HUES6 (cell line): ENCODE measurements at regions not wholly inside any gene's neighbourhood (a gene's known extent, or its start where the extent isn't known, plus 50 kb on each side); places are given as distances from the start of the nearest gene placed in this dataset.
A peak's percentile ranks its signal among the peaks of the same experiment; 100 is the strongest.

Source experiments
- H3K27ac ChIP-seq: 2 replicates; pipeline ENCODE4 v1.7.0; 2013; ENCODE audit warnings: low read depth, mild to moderate bottlenecking, low read length, inconsistent platforms
- H3K27me3 ChIP-seq: 2 replicates; pipeline ENCODE4 v1.6.1; 2013; ENCODE audit warnings: low read length; ENCODE audit not compliant: control insufficient read depth, insufficient read depth
- H3K36me3 ChIP-seq: 2 replicates; pipeline ENCODE4 v1.6.1; 2013; ENCODE audit warnings: low read length; ENCODE audit not compliant: control insufficient read depth, insufficient read depth
- H3K4me1 ChIP-seq: 2 replicates; pipeline ENCODE4 v1.6.1; 2013; ENCODE audit warnings: low read length; ENCODE audit not compliant: control insufficient read depth, insufficient read depth
- H3K4me3 ChIP-seq: 2 replicates; pipeline ENCODE4 v1.5.1; 2013; ENCODE audit warnings: low read depth, low read length
- H3K9ac ChIP-seq: one replicate; pipeline ENCODE4 v1.6.1; 2013; ENCODE audit warnings: mild to moderate bottlenecking, low read length
- H3K9me3 ChIP-seq: 2 replicates; pipeline ENCODE4 v1.6.1; 2013; ENCODE audit warnings: low read depth, low read length; ENCODE audit not compliant: control insufficient read depth, insufficient read depth

DNA sequence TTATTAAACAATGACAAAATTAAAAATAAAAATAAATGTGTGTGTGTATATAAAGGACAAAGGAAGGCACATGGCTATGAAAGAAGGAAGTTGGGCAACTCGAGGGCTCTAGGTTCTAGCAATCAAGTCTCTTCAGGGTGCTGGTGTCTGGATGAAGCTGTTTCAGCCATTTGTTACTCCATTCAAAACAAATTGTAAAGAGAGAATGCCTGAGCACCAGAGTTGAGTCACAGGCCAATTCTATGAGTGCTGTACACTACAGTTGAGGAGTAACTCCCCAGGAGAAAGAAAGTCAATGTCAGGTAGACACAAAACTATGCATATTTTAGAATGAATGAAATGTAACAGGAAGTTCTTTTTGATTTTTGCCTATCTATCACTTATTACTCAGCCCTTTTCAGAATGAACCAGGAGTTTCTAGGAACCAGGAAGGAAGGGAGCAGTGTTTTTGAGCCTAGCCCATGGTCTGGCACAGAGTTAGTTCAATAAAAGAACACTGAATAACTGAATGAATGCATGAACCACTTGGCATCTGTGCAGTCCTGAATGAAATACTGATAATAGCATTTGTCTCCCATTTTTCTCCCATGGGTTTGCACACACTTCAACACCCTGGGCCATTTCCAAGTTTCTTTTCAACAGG, 151.7 kb upstream of the CPEB2 start:
- no peaks in the 10 kb centered on the region for H3K27me3 ChIP-seq
- peaks cover 4% of the 10 kb centered on the region; the same call in 1 of the 2 replicates for H3K4me1 ChIP-seq
- no peak overlapping the region for H3K4me3 ChIP-seq
- no peaks in the 10 kb centered on the region for H3K36me3 ChIP-seq
- no peak overlapping the region for H3K27ac ChIP-seq
- peaks cover 11% of the 10 kb centered on the region for H3K9me3 ChIP-seq
- H3K9ac ChIP-seq = no peak overlapping the region

DNA sequence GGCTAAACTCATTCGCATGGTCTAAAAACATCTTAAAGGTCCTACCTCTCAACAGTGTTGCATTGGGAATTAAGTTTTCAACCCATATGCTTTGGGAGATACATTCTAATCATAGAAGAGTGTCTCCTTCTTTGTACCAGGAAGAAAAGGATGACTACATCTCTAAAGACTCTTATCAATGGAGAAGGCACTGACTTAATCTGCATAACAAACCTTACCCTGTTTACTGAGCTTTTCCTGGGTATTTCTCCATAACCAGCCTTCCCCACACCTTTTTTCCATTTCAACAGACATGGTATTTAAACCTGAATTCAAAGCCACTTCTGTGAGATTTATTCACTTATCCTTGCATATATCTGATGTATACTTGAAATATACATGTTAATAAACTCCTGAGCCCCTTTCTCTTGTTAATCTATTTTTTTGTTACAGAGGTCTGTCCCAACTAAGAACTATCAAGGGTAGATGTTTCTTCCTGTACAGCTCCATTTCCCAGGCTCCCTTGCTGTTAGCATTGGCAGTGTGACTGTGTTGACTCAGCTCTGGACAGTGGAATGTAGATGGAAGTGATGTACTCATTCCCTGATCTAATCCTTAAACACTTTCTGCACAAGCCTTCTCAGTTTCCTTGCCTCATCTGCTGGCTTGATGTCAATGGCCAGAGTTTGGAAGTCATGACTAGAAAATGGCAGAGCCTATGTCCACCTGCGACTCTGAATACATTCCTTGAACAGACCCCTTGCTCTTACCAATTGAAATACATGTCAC, 148.9 kb upstream of the CPEB2 start:
- H3K4me3 ChIP-seq = no peak overlapping the region
- H3K27me3 ChIP-seq = no peaks in the 10 kb centered on the region
- H3K4me1 ChIP-seq = peaks cover 4% of the 10 kb centered on the region; the same call in 1 of the 2 replicates
- peak overlapping the region; percentile 13; the same call in 1 of the 2 replicates for H3K27ac ChIP-seq
- H3K9ac ChIP-seq = no peak overlapping the region
- H3K36me3 ChIP-seq = no peaks in the 10 kb centered on the region
- H3K9me3 ChIP-seq = peaks cover 13% of the 10 kb centered on the region

GRCh38 chr4:14855719-14856061, 146.6 kb upstream of the CPEB2 start:
- H3K4me1 ChIP-seq = peaks cover 4% of the 10 kb centered on the region; the same call in 1 of the 2 replicates
- H3K27me3 ChIP-seq = peaks cover 4% of the 10 kb centered on the region; the same call in 1 of the 2 replicates
- H3K9ac ChIP-seq = no peak overlapping the region
- no peak overlapping the region for H3K27ac ChIP-seq
- H3K9me3 ChIP-seq = peaks cover 13% of the 10 kb centered on the region
- H3K4me3 ChIP-seq = no peak overlapping the region
- no peaks in the 10 kb centered on the region for H3K36me3 ChIP-seq

GRCh38 chr4:14856062-14856933, 146.0 kb upstream of the CPEB2 start:
- Histone ChIP-seq H3K4me3 (no peak overlapping the region), H3K9ac (no peak overlapping the region), H3K9me3 (peaks cover 13% of the 10 kb centered on the region), H3K27me3 (peaks cover 4% of the 10 kb centered on the region; the same call in 1 of the 2 replicates), H3K36me3 (no peaks in the 10 kb centered on the region), H3K4me1 (peaks cover 4% of the 10 kb centered on the region; the same call in 1 of the 2 replicates), H3K27ac (no peak overlapping the region)

DNA sequence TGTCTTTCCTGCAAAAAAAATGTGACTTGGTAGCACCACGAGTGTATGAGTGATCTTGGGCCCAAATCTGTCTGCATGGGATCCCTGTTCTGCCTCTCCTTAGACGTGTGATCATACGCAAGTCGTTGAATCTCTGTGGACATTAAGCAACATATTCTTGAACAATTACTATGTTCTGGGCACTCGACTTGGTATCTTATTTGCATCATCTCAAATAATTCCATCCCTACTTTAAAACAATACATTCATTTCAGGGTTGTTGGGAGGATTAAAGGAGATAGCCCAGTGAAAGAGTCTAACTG, 145.4 kb upstream of the CPEB2 start:
- no peak overlapping the region for H3K9ac ChIP-seq

GRCh38 chr4:14857475-14857874, 144.8 kb upstream of the CPEB2 start:
- H3K4me1 ChIP-seq = peaks cover 4% of the 10 kb centered on the region; the same call in 1 of the 2 replicates
- H3K4me3 ChIP-seq = no peak overlapping the region
- no peak overlapping the region for H3K9ac ChIP-seq
- no peak overlapping the region for H3K27ac ChIP-seq
- H3K27me3 ChIP-seq = peaks cover 15% of the 10 kb centered on the region
- H3K9me3 ChIP-seq = peaks cover 9% of the 10 kb centered on the region; the same call in 1 of the 2 replicates
- no peaks in the 10 kb centered on the region for H3K36me3 ChIP-seq

More for the DNA sequence above, 145.4 kb upstream of the CPEB2 start:
- Histone ChIP-seq H3K4me3 (no peak overlapping the region), H3K27ac (no peak overlapping the region), H3K9me3 (peaks cover 10% of the 10 kb centered on the region), H3K4me1 (peaks cover 4% of the 10 kb centered on the region; the same call in 1 of the 2 replicates), H3K27me3 (peaks cover 9% of the 10 kb centered on the region), H3K36me3 (no peaks in the 10 kb centered on the region)

- peaks cover 4% of the 10 kb centered on the region; the same call in 1 of the 2 replicates for H3K4me1 ChIP-seq
- H3K4me3 ChIP-seq = no peak overlapping the region
- peaks cover 15% of the 10 kb centered on the region for H3K27me3 ChIP-seq
- H3K36me3 ChIP-seq = no peaks in the 10 kb centered on the region
- no peak overlapping the region for H3K27ac ChIP-seq
- H3K9me3 ChIP-seq = peaks cover 9% of the 10 kb centered on the region; the same call in 1 of the 2 replicates
- no peak overlapping the region for H3K9ac ChIP-seq
Measured at GRCh38 chr4:14857981-14858380, 144.3 kb upstream of the CPEB2 start.

- no peak overlapping the region for H3K9ac ChIP-seq
- no peaks in the 10 kb centered on the region for H3K9me3 ChIP-seq
- no peaks in the 10 kb centered on the region for H3K36me3 ChIP-seq
- H3K27ac ChIP-seq = no peak overlapping the region
- peaks cover 5% of the 10 kb centered on the region; the same call in 1 of the 2 replicates for H3K4me1 ChIP-seq
- H3K27me3 ChIP-seq = peaks cover 15% of the 10 kb centered on the region
- H3K4me3 ChIP-seq = no peak overlapping the region
Measured at GRCh38 chr4:14862891-14863290, 139.4 kb upstream of the CPEB2 start.

GRCh38 chr4:14863418-14864364, 138.6 kb upstream of the CPEB2 start:
- no peak overlapping the region for H3K27ac ChIP-seq
- H3K9ac ChIP-seq = no peak overlapping the region
- H3K4me1 ChIP-seq = peaks cover 5% of the 10 kb centered on the region; the same call in 1 of the 2 replicates
- H3K27me3 ChIP-seq = peaks cover 15% of the 10 kb centered on the region
- H3K4me3 ChIP-seq = no peak overlapping the region
- H3K9me3 ChIP-seq = no peaks in the 10 kb centered on the region
- H3K36me3 ChIP-seq = no peaks in the 10 kb centered on the region

DNA sequence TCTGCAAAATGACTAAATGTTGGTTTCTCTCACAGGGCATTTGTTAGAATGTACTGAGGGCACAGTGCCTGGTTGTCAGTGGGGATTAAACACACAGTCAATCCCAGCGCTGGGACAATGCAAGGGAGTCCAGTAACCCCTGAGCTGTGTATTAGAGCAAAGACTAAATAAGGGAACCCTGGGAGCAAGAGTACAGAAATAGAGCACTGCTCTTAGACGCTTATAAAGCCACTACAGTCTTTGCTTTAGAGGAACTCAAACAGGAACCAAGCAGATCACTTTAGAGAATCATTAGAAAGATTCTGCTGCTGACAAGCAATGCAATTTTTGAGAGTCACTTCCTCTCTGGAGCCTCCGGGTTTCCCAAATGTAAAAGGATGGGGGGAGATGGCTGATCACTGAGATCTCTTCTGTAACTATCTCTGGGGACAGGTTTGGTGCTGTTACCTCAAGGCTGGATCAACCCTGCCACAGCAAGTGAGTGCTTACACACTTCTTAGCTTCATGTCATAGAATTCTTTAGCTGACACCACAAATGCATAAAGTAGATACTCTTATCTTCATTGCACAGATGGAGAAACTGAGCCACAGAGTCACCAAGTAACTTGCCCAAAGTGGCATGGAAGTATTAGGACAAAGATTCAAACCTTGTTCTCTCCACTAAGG, 137.8 kb upstream of the CPEB2 start:
- H3K27me3 ChIP-seq = peaks cover 13% of the 10 kb centered on the region
- H3K9ac ChIP-seq = no peak overlapping the region
- no peaks in the 10 kb centered on the region for H3K36me3 ChIP-seq
- peaks cover 8% of the 10 kb centered on the region; the same call in 1 of the 2 replicates for H3K4me1 ChIP-seq
- H3K9me3 ChIP-seq = no peaks in the 10 kb centered on the region
- no peak overlapping the region for H3K4me3 ChIP-seq
- no peak overlapping the region for H3K27ac ChIP-seq
